ENCODE measurements at regions not wholly inside any gene's neighbourhood (a gene's known extent, or its start where the extent isn't known, plus 50 kb on each side); places are given as distances from the start of the nearest gene placed in this dataset.
"Not testable (repeated sequence)": the region's sequence is repeated elsewhere in the genome, so short reads cannot be mapped to it uniquely, and the experiment has no call there.

DNA sequence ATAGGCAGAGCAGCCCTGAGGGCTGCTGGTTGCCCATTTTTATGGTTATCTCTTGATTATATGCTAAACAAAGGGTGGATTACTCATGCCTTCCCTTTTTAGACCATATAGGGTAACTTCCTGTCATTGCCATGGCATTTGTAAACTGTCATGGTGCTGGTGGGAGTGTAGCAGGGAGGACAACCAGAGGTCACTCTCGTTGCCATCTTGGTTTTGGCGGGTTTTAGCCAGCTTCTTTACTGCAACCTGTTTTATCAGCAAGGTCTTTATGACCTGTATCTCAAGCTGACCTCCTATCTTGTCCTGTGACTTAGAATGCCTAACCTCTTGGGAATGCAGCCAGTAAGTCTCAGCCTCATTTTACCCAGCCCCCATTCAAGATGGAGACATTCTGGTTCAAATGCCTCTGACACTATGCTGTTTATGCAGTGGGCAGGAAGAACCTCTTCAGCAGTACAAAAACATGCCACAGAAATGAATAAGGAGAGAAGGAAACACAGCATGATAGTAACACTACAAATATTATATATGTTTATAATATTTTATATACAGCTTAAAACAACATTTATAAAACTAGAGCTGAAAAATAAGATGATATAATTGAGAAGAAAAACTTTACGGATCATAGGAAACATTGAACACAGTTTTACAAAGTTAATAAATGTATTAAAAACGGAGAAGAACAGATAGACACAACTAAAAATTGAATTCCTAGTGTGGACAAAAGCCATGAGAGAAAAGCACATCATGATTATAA lies 58.9 kb upstream of the SAMD5 start:
- Mint-ChIP-seq H3K27me3 (ENCODE audit: low read depth, unreplicated experiment) (peaks cover 7% of the 10 kb centered on the region), H3K4me3 (ENCODE audit: unreplicated experiment) (no peak overlapping the region), H3K36me3 (ENCODE audit: low read depth, unreplicated experiment) (peaks cover 3% of the 10 kb centered on the region), H3K9me3 (ENCODE audit: unreplicated experiment) (no peaks in the 10 kb centered on the region), H3K27ac (ENCODE audit: unreplicated experiment) (no peak overlapping the region), H3K4me1 (ENCODE audit: low read depth, unreplicated experiment) (peaks cover 5% of the 10 kb centered on the region)
- FAIRE-seq (no peak), DNase-seq (ENCODE audit: low read depth) (no peak)
- TF ChIP-seq, protein P1, sequence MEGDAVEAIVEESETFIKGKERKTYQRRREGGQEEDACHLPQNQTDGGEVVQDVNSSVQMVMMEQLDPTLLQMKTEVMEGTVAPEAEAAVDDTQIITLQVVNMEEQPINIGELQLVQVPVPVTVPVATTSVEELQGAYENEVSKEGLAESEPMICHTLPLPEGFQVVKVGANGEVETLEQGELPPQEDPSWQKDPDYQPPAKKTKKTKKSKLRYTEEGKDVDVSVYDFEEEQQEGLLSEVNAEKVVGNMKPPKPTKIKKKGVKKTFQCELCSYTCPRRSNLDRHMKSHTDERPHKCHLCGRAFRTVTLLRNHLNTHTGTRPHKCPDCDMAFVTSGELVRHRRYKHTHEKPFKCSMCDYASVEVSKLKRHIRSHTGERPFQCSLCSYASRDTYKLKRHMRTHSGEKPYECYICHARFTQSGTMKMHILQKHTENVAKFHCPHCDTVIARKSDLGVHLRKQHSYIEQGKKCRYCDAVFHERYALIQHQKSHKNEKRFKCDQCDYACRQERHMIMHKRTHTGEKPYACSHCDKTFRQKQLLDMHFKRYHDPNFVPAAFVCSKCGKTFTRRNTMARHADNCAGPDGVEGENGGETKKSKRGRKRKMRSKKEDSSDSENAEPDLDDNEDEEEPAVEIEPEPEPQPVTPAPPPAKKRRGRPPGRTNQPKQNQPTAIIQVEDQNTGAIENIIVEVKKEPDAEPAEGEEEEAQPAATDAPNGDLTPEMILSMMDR (IDR thresholded peaks at IDR 0.05; ENCODE audit: insufficient read depth, low read depth, low read length): no peak
- no peak for TF ChIP-seq EZH2 (IDR thresholded peaks at IDR 0.05; ENCODE audit: insufficient read depth, low read length)
- H3K4me3 ChIP-seq (ENCODE audit: insufficient read depth, low read depth, low read length): no peak overlapping the region
- no peak overlapping the region for H3K4me2 ChIP-seq (ENCODE audit: low read length)
- H3K9ac ChIP-seq (ENCODE audit: low read length): no peak overlapping the region
- no peaks in the 10 kb centered on the region for H4K20me1 ChIP-seq (ENCODE audit: insufficient read depth, low read length)
- H3K9me3 ChIP-seq (ENCODE audit: insufficient read depth, low read depth, low read length): no peaks in the 10 kb centered on the region
- no peak overlapping the region for H3K27ac ChIP-seq (ENCODE audit: low read depth, low read length)
- H3K36me3 ChIP-seq (ENCODE audit: insufficient read depth, low read length): no peaks in the 10 kb centered on the region
- H3K4me1 ChIP-seq (ENCODE audit: insufficient read depth, low read length): peaks cover 3% of the 10 kb centered on the region
- H3K27me3 ChIP-seq (ENCODE audit: insufficient read depth, low read length): no peaks in the 10 kb centered on the region
- H2AFZ ChIP-seq (ENCODE audit: low read depth, low read length): no peak overlapping the region
- no peaks in the 10 kb centered on the region for H3K79me2 ChIP-seq (ENCODE audit: insufficient read depth, low read length)

DNA sequence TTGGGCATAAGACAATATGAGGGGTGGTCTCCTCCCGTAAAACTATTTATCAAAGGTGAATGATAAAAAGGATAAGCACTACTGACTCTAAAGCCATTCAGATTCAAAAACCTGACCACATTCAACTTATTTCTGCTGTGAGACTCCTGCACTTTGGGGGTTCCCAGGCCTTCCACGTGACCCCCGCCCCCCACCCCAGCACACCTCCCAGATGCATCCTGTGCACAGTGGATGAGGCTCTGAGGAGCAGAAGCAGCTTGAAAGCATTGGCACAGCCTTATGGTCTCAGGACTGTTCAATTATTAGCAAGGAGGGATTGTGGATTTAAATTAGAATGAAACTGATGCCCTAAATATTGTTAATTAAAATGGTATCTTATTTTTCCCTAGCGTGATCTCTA lies 55.1 kb upstream of the SAMD5 start:
- H3K4me3 Mint-ChIP-seq (ENCODE audit: unreplicated experiment): no peak overlapping the region
- no peak overlapping the region for H3K27ac Mint-ChIP-seq (ENCODE audit: unreplicated experiment)
- Histone ChIP-seq H2AFZ (ENCODE audit: low read depth, low read length) (no peak overlapping the region), H3K9me3 (ENCODE audit: insufficient read depth, low read depth, low read length) (no peaks in the 10 kb centered on the region), H3K4me1 (ENCODE audit: insufficient read depth, low read length) (peaks cover 3% of the 10 kb centered on the region), H3K36me3 (ENCODE audit: insufficient read depth, low read length) (no peaks in the 10 kb centered on the region), H3K4me3 (ENCODE audit: insufficient read depth, low read depth, low read length) (no peak overlapping the region), H3K79me2 (ENCODE audit: insufficient read depth, low read length) (no peaks in the 10 kb centered on the region), H3K27me3 (ENCODE audit: insufficient read depth, low read length) (no peaks in the 10 kb centered on the region), H3K9ac (ENCODE audit: low read length) (no peak overlapping the region), H3K27ac (ENCODE audit: low read depth, low read length) (no peak overlapping the region), H3K4me2 (ENCODE audit: low read length) (no peak overlapping the region), H4K20me1 (ENCODE audit: insufficient read depth, low read length) (no peaks in the 10 kb centered on the region)
- peaks cover 3% of the 10 kb centered on the region for H3K36me3 Mint-ChIP-seq (ENCODE audit: low read depth, unreplicated experiment)
- H3K4me1 Mint-ChIP-seq (ENCODE audit: low read depth, unreplicated experiment): peaks cover 3% of the 10 kb centered on the region
- FAIRE-seq (no peak), DNase-seq (ENCODE audit: low read depth) (no peak)
- no peaks in the 10 kb centered on the region for H3K9me3 Mint-ChIP-seq (ENCODE audit: unreplicated experiment)
- H3K27me3 Mint-ChIP-seq (ENCODE audit: low read depth, unreplicated experiment): peaks cover 3% of the 10 kb centered on the region
- TF ChIP-seq, protein P1 (IDR thresholded peaks at IDR 0.05; ENCODE audit: insufficient read depth, low read depth, low read length): no peak
- no peak for TF ChIP-seq EZH2 (IDR thresholded peaks at IDR 0.05; ENCODE audit: insufficient read depth, low read length)

DNA sequence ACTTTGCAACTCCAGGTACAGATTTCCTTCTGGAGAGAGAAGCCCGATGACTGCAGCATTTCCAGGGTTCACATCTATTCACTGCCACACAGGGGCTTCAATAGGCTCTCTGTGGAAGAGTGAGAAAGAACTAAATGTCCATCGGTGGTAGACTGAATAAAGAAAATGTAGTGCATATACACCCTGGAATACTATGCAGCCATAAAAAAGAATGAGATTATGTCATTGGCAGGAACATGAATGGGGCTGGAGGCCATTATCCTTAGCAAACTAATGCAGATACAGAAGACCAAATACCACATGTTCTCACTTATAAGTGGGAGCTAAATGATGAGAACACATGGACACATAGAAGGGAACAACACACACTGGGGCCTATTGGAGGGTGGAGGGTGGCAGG lies 53.6 kb upstream of the SAMD5 start:
- H3K27me3 Mint-ChIP-seq (ENCODE audit: low read depth, unreplicated experiment); H4K20me1 ChIP-seq (ENCODE audit: insufficient read depth, low read length); H3K4me3 Mint-ChIP-seq (ENCODE audit: unreplicated experiment); H2AFZ ChIP-seq (ENCODE audit: low read depth, low read length); H3K9me3 ChIP-seq (ENCODE audit: insufficient read depth, low read depth, low read length); H3K36me3 ChIP-seq (ENCODE audit: insufficient read depth, low read length); H3K36me3 Mint-ChIP-seq (ENCODE audit: low read depth, unreplicated experiment); H3K27ac Mint-ChIP-seq (ENCODE audit: unreplicated experiment); DNase-seq (ENCODE audit: low read depth); H3K9me3 Mint-ChIP-seq (ENCODE audit: unreplicated experiment); H3K4me1 ChIP-seq (ENCODE audit: insufficient read depth, low read length); H3K79me2 ChIP-seq (ENCODE audit: insufficient read depth, low read length); H3K4me2 ChIP-seq (ENCODE audit: low read length); H3K4me3 ChIP-seq (ENCODE audit: insufficient read depth, low read depth, low read length); H3K27me3 ChIP-seq (ENCODE audit: insufficient read depth, low read length); H3K9ac ChIP-seq (ENCODE audit: low read length); H3K27ac ChIP-seq (ENCODE audit: low read depth, low read length); H3K4me1 Mint-ChIP-seq (ENCODE audit: low read depth, unreplicated experiment); FAIRE-seq: not testable (repeated sequence)

Data from astrocyte (in vitro differentiated cells and primary cell).